HG02759 (cell line): ENCODE measurements at regions not wholly inside any gene's neighbourhood (a gene's known extent, or its start where the extent isn't known, plus 50 kb on each side); places are given as distances from the start of the nearest gene placed in this dataset.
"Not testable (repeated sequence)": the region's sequence is repeated elsewhere in the genome, so short reads cannot be mapped to it uniquely, and the experiment has no call there.

Experiments used
- ATAC-seq: cut with Tn5 transposase; IDR thresholded peaks from one replicate; pipeline ENCODE4 v1.9.1; 2021; ENCODE audit warnings: mild to moderate bottlenecking, moderate library complexity; ENCODE audit not compliant: unreplicated experiment

DNA sequence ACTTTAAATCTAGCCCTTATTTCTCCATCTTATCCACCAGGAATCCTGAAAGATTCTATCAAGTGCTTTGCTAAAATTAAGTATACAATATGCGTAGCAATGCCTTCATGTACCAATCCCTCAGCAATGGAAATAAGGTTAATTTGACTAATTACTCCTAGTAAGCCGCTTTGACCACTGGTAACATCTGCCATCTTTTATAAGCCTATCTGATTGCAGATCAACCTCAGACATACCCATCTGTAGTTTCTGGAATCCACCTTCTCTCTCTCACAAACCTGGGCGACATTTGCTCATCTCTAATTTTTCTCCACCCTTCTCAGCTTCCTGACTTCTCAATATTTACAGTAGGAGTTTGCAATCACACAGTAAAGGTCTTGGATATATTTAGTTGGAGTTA is 138.8 kb upstream of the CRHR1 start:
- no peak for ATAC-seq

GRCh38 chr17:45646288-45646988 is 137.7 kb upstream of the CRHR1 start:
- no peak for ATAC-seq

DNA sequence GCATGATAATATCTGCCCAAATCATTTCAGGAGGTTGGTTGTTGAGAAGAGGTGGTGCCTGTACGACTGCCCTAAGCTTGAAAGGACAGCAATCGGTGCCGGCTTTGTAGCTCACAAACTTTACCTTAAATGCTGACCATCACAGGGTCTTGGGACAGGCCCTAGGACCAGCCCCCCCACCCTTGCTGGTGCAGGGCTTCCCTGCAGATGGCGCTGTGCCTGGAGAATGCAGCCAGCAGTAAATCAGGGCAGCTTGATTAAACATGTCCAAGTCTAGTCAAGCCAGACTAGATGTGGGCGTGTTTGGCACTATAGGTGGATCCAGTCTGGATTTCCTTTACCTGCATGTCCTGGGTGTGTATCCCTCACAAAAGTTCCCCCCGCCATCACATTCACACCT is 135.5 kb upstream of the CRHR1 start:
- ATAC-seq, result no peak

DNA sequence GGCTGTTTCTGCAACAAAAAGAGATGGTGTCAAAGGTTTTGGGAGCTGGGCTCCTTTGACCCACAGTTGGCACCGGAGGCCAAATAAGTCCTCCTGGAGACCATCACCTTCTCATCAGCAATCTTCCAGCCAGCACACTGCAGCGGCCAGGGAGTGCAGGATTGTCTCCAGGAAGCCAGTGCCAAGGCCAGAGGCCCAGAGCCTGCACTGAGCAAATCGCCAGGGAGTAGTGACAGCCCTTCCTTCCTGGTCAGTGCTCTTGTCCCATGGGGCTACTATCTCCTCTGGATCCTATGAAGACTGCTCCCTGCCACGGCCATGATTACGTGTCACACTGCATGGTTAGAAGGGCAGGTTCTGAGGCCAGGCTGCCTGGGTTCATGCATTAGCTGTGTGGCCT is 134.3 kb upstream of the CRHR1 start:
- no peak for ATAC-seq

GRCh38 chr17:45650561-45650960 is 133.6 kb upstream of the CRHR1 start:
- ATAC-seq, result no peak

DNA sequence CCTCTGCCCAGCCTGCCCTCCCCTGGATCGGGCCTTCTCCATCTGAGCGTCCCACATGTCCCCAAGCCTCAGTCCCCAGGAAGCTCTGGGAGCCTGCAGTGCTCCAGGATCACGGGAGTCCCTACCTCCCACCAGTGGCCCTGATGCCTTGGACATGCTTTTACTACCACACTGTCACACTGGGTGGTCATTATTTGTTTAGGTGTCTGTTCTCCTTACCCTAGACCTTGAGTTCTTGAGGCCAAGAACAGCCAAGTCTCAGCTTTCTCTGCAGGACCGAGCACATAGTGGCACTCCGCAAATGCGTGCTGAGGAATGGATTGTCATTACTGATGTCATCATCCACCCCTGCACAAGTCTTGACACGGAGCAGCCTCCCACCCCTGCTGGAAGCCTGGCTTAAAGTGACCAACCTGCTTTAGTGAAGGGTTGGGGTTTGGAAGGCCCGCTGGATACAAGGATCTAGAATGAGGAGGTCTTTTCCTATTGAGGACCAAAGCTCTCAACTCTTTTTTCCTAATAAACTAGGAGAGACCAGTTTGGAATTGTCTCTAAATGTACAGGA is 132.9 kb upstream of the CRHR1 start:
- no peak for ATAC-seq

- no peak for ATAC-seq
Observed at GRCh38 chr17:45653616-45654015, 130.5 kb upstream of the CRHR1 start.

GRCh38 chr17:45656527-45657181 is 127.5 kb upstream of the CRHR1 start:
- no peak for ATAC-seq

DNA sequence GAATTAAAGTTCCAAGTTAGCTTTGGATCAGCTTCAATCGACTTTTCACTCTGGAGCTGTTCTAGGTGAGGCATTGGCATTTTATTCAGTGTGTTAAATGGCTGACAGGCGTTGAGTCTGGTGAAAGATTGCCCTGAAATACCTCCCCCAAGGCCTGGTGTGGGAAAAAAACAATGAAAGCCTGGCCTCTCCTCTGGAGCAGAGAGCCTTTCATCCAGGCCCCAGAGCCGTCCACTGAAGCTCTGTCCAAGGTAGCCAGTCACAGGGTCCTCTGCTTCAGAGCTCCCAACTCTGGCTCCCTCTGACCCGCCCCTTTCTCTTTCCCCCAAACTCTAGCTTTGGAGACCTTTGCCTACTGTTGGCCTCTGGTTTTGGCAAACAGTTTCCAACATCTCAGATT is 123.6 kb upstream of the CRHR1 start:
- no peak for ATAC-seq

DNA sequence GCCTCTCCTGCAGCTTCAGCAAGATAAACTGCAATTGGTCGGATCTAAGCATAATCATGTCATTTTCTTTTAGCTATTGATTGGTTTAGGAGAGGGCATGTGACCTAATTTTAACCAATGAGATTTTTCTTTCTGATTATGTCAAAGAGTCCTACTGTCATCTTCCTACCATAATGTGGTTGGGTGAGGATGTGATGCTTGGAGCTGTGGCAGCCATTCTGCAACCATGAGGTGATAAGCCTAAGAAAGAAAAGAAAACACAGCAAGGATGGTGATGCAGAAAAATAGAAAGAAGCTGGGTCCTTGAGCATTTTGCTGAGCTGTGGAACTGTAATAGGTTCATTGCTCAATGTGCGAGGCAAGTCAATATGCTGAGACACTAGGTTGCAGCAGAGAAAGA is 121.7 kb upstream of the CRHR1 start:
- no peak for ATAC-seq

DNA sequence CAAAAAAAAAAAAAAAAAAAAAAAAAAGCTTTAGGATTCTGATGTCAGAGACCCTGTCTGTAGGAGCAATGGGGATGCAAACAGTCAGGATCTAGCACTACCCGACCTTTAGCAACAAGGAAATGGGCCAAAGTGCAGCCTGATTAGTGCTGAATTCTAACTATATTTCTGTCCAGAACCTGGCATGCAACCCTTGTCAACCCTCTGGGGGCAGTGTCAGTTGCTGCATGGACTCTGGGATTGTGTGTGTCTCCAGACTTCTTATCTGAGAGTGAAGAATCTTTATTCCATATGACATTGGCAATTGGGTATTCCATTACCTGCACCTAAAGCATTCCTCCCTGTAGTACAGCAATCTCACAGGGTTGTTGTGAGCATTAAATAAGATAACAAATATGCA is 120.3 kb upstream of the CRHR1 start:
- no peak for ATAC-seq

GRCh38 chr17:45664921-45665320 is 119.2 kb upstream of the CRHR1 start:
- ATAC-seq, result no peak

DNA sequence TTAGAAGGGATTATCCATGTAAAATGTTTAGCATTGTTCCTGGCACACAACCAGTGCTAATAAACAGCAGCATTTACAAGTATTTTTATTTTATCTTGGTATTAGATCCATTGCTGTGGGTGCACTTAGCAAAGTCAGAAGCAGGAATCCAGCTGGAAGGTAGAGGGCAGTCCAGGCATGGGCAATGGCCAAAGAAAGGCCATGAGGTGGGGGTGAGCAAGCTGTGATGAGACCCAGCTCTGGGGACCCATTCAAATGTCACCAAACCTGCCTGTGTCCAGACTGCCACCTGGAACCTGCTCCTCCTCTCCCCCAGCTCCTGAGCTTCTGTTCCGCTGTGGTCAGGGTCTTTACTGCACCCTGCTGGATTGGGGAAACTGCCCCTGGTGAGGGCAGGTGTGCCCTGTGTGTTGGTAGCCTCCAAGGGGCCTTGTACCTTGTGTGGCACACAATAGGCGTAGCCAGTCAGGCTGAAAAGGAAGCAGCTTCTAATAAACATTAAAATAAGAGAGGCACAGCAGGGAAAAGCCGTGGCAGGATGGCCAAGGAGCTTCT is 118.0 kb upstream of the CRHR1 start:
- ATAC-seq, result no peak

DNA sequence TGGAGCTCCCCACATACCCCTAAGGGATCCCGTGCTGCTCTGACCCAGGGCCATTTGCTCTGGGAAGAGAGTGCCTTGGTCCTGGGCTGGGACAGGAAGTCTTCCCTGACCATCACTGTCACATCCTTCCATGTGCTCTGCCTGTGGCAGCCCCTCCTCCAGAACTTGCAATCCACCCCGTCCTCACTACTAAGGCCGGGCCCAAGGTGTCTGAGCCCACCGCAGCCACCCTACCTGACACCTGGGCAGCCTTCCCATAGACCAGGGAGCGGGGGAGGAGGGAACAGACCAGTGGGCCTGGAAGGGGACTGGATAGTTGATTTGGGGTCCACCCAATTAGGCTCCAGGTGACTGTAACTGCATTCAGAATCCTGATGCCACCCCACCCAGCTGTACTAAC is 117.5 kb upstream of the CRHR1 start:
- no peak for ATAC-seq

- no peak for ATAC-seq
Observed at GRCh38 chr17:45667591-45668171, 116.4 kb upstream of the CRHR1 start.

DNA sequence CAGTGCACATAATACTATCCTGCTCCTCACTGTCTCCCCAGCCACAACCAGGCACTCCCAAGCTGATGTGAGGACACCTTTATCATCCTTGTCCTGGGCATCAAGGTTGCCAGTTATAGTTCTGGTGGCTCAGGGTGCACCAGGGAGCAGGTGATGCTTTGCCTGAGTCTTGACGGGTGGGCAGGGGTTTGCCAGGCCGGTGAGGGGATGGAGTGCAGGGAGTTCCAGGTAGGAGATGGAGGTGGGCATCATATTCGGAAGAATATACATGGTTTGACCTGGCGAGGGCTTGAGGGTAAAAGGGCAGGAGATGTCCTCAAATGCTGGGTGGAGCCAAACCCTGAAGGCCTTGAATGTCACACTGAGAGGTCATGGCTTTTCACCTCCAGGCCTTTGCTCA is 115.8 kb upstream of the CRHR1 start:
- ATAC-seq, result no peak

GRCh38 chr17:45672301-45672700 is 111.8 kb upstream of the CRHR1 start:
- ATAC-seq, result no peak

DNA sequence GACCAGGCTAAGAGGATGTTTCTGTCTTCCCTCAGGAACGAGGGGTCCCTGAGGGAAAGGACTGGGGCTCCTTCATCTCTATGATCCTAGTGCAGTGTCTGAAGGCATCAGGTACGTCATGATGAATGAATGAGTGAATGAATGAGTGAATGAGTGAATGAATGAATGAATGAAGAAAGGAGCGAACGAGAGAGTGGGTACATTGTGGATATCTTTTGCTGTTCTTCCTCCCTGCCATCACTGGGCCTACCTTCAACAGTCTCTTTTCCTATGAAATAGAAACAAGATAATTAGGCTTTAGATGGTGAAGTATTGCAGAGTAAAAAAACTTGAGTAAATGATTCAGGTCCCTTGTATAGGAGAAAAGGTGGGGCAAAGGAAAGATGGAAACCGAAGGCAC is 111.3 kb upstream of the CRHR1 start:
- no peak for ATAC-seq

GRCh38 chr17:45673759-45674158 is 110.4 kb upstream of the CRHR1 start:
- ATAC-seq, result not testable (repeated sequence)

GRCh38 chr17:45675012-45675411 is 109.1 kb upstream of the CRHR1 start:
- ATAC-seq, result no peak

- ATAC-seq, result no peak
Observed at GRCh38 chr17:45675892-45676291, 108.2 kb upstream of the CRHR1 start.

DNA sequence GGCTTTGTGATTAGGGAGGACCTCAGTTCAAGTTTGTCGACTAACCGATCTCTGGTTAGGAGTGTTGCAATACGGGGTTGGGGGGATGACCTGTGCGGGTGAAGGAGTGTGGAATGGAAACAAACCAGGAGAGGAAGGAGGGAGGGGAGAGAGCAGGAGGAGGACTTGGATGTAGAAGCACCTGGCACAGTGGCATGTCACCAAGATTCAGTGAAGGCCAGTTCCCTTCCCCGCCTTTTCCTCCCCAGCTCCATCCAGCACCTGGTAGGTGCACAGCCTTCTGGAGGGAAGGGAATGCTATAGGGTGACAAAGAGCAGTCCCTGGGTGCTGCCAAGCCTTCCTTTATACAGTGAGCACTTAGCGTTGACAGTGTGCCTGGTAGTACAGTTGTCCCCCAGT is 107.4 kb upstream of the CRHR1 start:
- ATAC-seq, result no peak
